ENCODE measurements at regions not wholly inside any gene's neighbourhood (a gene's known extent, or its start where the extent isn't known, plus 50 kb on each side); places are given as distances from the start of the nearest gene placed in this dataset.
A peak's percentile ranks its signal among the peaks of the same experiment; 100 is the strongest.
"Not testable (repeated sequence)": the region's sequence is repeated elsewhere in the genome, so short reads cannot be mapped to it uniquely, and the experiment has no call there.

DNA sequence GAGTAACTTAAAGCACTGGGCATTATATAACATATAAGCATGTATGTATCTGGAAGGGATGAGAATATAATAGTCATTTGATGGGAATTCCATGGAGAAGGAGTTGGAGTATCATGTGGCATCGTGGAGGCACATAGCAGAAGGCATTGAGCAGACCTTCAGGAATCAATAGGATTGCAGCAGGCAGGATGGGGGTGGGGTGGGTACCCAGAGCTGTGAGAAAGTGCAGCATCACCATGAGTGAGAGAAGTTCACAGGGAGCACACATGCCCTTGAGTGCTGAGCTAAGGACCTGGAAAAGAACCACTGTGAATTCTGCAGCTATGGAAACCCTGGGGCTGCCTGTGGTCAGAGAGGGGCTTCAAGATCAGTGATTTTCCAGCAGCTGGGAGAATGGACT lies 57.3 kb downstream of the MED10 start:
- no peak for DNase-seq

DNA sequence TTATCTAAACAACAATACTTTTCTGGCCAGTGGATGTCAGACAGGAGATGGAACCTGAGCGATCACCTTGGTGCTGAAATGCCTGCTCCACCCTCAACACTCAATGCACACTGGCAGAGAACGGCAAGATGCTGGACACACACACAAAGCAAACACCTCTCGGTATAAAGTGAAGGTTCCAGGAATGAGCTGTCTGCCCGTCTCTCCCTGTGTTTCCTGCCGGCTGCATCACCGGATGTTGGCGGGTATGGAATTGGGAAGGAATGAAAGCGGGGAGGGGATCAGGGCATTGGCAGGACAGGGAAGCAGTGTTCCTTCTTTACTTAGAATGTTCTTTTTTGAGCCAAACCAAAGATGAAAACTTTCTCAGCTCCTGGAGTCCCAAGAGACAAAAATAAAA lies 59.2 kb downstream of the MED10 start:
- no peak for DNase-seq

DNA sequence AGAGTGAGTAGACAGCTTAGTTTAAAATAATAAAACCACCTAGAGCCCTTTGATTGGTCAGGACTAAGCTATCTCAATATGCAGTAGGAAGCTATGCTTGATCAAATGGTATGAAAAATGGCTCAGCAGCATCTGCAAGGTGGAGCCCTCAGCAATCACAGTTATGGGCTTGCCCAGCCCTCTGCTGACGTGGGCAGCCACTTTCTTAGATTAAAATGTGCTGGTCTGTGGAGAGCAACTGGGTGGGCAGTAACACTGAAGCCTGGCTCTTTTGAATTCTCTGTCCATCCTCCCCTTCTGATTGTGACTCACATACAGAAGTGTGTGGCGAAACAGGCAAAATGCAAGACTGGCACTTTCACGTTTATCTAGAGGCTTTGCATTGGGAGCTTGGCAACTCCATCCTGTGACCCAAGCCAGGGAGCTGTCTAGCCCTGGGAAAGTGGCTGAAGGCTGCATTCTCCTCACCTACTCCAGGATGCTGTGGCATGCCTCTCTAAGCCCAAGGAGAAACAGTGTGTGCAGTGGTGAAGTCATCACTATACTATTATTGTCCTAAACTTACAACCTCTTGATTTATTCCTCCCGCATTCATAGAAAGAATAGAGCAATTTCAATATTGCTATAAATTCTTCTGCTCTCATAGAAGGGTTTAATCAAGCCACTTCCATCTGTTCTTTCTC lies 61.1 kb downstream of the MED10 start:
- DNase-seq, result peak in 3 of 56 donors; percentile 9 to 40 (median 12)

- DNase-seq, result no peak
Measured at GRCh38 chr5:6315580-6315979, 62.8 kb downstream of the MED10 start.

DNA sequence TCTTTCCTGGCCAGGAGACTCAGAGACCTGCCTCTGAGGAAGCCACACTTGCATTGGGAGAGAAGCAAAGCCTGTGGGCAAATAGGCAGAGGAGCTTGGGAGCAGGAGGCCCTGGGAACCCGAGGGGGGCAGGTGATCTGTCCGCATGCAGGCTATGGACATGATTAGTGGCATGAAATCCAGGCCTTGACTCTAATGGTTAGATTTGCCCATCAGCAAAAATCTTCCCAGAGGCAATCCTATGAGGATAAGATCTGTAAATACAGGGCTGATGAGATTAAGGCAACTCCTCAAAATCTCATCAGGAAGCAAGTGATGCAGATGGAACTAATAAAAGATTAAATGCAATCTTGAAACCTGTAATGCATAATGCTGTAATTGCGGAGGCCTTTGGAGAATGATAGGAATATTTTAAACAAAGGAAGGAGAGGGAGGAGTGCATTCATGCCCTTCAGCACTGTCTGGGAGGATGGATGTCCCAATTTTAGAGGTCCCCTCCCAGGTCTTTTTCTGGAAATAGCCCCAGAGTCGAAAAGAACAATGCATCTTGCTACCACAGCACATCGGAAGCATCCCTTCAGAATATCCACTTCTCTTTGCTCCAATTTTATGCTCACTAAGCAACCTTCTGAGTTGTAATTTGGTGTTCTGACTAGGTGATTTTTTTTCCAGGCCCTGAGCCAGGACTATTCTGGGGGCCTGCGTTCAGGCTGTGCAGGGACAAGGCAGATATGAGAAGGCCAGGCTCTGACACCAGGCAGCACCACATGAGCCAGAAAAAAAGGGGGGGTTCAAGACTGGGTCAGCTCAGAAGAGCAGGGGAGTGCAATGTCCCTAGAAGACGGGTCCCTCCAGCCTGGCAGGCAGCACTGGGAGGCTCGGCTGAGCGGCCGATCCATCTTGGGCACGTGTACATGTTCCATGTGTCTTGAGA lies 66.5 kb downstream of the MED10 start:
- no peak for DNase-seq

DNA sequence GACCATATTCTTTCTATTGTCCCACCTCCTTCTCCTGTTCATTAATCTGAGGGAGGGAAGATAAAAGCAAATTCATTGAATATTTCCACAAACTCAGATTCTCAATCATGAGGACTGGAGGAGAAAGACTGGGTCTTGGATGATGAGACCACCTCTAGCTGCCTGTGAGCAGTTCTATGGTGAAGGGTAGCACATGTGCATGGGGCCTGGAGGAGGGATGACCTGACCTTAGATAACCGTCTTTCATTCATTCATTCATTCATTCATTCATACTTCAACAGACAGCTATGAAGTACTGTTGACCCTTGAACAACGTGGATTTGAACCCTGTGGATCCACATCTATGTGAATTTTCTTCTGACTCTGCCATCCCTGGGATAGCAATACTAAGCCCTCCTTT lies 68.4 kb downstream of the MED10 start:
- DNase-seq, result no peak

DNA sequence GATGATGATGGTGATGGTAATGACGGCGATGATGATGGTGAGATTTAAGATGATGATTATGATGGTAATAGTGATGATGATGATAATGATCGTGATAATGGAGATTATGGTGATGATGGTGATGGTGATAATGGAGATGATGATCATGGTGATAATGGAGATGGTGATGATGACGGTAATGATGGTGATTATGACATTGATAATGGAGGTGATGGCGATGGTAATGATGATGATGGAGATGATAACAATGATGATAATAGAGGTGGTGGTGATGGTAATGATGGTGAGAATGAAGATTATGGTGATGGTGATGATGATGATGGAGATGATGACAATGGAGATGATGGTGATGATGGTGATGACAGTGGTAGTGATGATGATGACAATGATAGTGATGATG lies 69.7 kb downstream of the MED10 start:
- no peak for DNase-seq

DNA sequence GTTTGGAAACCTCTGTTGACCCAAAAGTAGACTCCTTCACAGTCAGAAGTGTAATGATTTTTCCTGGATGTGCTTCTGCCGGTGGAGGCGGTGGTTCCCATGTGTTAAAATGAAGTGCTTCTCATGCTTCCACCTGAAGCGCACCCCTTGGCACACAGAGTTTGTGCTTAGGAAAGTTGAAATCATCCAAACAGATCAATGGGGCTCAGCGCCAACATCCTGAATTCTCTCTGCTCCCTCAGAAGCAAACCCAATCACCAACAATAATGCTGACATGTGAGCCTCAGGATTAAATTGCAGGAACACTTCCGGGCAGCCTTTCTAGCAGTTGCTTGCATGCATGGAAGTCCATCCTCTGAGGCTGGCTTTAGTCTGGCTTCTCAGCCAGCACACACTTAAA lies 71.0 kb downstream of the MED10 start:
- no peak for DNase-seq

- DNase-seq, result no peak
Measured at GRCh38 chr5:6305853-6306252, 72.5 kb downstream of the MED10 start.

DNA sequence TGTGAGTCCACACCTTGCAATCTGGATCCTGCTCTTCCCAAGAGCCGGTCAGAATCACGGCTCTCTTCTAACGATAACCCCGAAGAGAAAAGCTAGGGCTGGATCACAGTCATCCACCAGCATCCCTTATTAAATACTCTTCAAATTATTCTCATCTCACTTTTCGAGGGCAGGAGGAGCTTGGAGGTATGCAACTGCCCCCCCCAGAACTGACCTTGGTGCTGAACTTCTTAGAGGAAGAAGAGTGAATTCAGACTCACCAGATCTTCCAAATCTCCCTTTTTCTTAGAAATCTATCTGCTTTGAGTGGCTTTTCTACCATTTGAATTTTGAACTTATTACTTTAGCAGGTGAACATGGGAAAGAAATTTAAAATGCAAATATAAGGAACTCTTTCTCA lies 75.7 kb downstream of the MED10 start:
- no peak for DNase-seq

GRCh38 chr5:6302075-6302474 lies 76.3 kb downstream of the MED10 start:
- DNase-seq, result no peak

DNA sequence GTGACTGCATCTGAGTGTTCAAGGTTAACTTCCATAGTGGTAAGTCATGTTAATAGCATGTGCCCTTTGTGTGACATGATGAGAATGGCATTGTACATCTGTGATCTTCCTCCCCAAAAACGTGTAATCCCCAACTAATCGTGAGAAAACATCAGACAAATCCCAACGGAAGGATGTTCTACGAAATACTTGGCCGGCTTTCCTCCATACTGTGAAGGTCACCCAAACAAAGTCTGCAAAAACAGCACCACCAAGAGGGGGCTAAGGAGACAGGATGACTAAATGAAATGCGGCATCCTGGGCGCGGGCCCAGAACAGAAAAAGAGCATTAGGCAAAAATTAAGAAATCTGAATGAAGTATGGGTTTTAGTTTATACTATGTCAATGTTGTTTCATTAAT lies 81.8 kb downstream of the MED10 start:
- no peak for DNase-seq

- no peak for DNase-seq
Measured at GRCh38 chr5:6291961-6292360, 86.4 kb downstream of the MED10 start.

GRCh38 chr5:6289239-6289638 lies 89.1 kb downstream of the MED10 start:
- no peak for DNase-seq

GRCh38 chr5:6287176-6287575 lies 91.2 kb downstream of the MED10 start:
- no peak for DNase-seq

GRCh38 chr5:6286404-6286803 lies 91.9 kb downstream of the MED10 start:
- no peak for DNase-seq

DNA sequence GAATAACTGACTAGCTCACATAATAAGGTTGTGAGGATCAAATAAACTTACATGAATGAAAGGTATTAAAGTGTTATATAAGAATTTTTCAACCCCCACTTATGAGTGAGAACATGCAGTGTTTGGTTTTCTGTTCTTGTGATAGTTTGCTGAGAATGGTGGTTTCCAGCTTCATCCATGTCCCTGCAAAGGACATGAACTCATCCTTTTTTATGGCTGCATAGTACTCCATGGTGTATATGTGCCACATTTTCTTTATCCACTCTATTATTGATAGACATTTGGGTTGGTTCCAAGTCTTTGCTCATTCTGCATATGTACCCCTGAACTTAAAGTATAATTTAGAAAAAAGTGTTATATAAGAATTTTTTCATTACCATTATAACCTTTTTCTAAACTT lies 93.9 kb downstream of the MED10 start:
- not testable (repeated sequence) for DNase-seq

DNA sequence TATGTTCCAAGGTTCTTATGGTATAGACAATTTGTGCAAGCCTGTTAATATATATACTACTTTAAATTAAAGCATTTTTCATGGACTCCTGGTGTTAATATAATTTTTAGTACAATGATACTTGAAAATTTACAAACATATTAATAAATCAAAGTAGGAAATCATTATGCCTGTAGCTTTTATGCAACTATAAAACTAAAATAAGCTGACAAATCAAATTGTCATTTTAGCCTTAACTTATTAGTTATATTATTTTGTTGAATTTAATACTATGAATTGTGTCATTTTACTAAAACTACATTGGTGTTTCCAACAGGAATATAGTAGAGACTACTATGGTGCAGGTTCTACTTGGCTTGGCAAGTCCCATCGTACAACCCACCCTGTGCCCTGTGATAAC lies 96.0 kb downstream of the MED10 start:
- no peak for DNase-seq

GRCh38 chr5:6281818-6282217 lies 96.5 kb downstream of the MED10 start:
- DNase-seq, result no peak

DNA sequence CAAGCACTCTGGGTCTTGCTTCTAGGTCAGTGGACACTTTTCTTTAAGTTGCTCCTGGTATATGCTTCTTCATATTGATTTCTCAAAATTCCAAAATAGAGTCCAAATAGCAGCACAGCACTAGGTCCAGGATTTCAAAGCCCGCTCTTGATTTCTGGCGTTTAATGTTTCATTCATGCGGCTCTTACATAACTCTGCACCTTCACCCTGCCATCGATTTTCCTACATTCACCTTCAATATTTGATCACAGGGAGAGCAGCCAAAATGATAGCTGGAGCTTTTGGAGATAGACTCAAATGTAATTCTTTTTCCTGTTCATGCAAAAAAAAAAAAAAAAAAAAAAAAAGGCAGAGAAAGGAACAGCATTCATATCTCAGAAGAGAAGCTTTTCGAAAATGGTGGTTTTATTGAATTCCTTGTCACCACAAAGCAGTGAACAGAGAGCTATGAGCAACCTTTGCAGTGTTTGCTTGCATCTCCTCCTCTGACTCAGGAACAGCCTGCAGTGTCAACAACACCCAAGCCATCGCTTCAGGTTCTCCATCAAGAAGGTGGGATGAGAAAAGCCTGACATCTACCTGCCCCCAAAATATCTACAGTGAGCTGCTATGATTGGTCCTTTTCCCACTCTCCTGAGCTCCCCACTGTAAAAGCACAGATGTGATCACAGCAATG lies 97.8 kb downstream of the MED10 start:
- no peak for DNase-seq

DNA sequence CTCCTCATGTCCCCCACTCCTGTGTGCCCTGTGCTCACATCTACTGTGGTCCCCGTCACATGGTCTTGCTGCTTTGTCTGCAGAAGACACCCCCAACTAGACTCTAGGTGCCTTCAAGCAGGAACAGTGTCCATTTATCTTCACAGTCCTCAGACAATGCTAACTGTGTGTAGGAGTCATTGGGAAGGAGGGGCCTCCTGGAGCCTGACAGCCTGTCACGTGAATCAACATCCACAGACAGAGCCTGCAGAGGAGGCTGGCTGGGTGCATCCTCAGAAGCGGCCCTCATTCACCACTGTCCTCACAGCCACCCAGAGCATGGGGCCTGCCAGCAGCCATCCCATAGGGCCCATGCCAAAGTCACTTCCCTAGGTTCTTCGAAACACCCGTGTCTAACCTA lies 98.7 kb downstream of the MED10 start:
- peak in 29 of 56 donors; percentile 2 to 73 (median 34) for DNase-seq

DNA sequence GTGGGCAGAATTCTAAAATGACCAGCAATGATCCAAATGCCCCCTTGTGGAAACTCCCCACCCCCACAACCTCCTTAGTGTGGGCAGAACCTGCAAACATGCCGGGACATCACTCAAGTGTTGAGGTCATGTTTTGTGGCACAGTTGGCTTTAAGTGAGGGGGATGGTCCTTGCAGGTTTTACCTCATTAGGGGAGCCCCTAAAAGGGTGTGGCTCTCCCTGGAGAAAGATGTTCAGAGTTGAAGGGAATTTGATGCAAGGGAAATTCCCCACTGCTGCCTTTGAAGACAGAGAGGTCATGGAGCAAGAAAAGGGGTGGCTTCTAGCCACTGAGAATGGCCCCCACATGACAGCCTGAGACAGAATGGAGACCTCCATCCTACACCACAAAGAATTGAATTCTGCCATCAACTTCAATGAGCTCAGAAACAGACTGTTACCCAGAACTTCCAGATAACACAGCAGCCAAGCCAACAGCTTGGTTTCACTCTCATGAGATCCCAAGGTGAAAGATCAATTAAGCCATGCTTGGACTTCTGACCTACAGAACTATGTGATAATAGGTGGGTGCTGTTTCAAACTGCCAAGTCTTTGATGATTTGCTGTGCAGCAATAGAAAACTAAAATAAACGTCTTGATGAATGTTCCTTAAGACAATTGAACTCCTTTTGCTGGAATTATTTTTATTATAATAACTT lies 103.4 kb downstream of the MED10 start:
- DNase-seq, result no peak

All from amygdala (tissue), 56 donors.